ENCODE measurements at regions not wholly inside any gene's neighbourhood (a gene's known extent, or its start where the extent isn't known, plus 50 kb on each side); places are given as distances from the start of the nearest gene placed in this dataset.
A peak's percentile ranks its signal among the peaks of the same experiment; 100 is the strongest.
"Not testable (repeated sequence)": the region's sequence is repeated elsewhere in the genome, so short reads cannot be mapped to it uniquely, and the experiment has no call there.

DNA sequence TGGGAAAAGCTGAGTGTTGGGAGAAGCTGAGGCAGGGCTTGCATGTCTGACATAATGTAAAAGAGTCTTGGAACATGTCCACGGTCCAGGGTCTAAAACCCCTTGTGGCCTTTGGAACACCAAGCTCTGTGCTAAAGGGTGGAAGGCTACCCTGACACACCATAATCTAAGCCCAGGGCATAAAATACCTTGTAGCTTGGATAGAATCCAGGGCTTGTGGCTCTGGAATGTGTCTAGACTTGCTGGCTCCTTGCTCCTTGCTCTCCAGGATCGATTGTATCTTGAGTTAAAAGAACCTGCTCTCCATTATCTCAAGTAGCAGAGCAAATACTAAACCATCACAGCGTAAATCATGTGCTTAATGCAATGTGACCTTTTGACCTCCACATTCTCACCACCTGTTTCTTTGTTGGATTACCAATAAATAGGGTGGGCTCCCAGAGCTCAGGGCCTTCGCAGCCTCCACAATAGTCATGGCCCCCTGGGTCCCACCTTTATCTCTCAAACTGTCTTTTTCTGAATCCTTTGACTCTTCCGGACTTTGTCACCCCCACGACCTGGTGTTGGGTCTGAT, 232.6 kb upstream of the CHORDC1 start:
- not testable (repeated sequence) for H2AFZ ChIP-seq (ENCODE audit: low read length); H2BK15ac ChIP-seq (ENCODE audit: low read length); H2BK5ac ChIP-seq (ENCODE audit: low read length); H3K9me3 ChIP-seq (replicated peaks in 1 of 2; ENCODE audit: control insufficient read depth in 2 of 2, insufficient read depth in 1 of 2, low read depth in 1 of 2, low read length in 2 of 2); H3K23ac ChIP-seq (ENCODE audit: low read depth, low read length, poor library complexity); H2AK5ac ChIP-seq (ENCODE audit: low read depth, low read length); H4K91ac ChIP-seq (ENCODE audit: low read depth, low read length, poor library complexity); H3K18ac ChIP-seq (ENCODE audit: low read length); H3K79me1 ChIP-seq (ENCODE audit: low read depth, low read length); H3K4ac ChIP-seq (ENCODE audit: low read length); H3K36me3 ChIP-seq (replicated peaks in 1 of 2; ENCODE audit: control insufficient read depth in 2 of 2, insufficient read depth in 2 of 2, low read length in 2 of 2); H3K4me1 ChIP-seq (ENCODE audit: control insufficient read depth in 2 of 2, insufficient read depth in 1 of 2, low read depth in 1 of 2, low read length in 2 of 2); H4K8ac ChIP-seq (ENCODE audit: low read depth, low read length); H3K4me2 ChIP-seq (ENCODE audit: insufficient read depth, low read length, poor library complexity, severe bottlenecking); H2BK120ac ChIP-seq (ENCODE audit: low read depth, low read length); H3K4me3 ChIP-seq (ENCODE audit: low read length in 2 of 2); H2BK12ac ChIP-seq (ENCODE audit: low read length); H3K27me3 ChIP-seq (ENCODE audit: control insufficient read depth in 3 of 3, insufficient read depth in 3 of 3, low read depth in 1 of 3, low read length in 3 of 3); H3K14ac ChIP-seq (ENCODE audit: low read length); H3K9ac ChIP-seq (ENCODE audit: low read depth, low read length, poor library complexity)
- peak; percentile 6 for DNase-seq (ENCODE audit: low spot score)
- H3K27ac ChIP-seq (replicated peaks; ENCODE audit: low read length): peak overlapping the region; percentile 31
- WGBS, 2 donors (ENCODE audit: extremely low coverage in 2 of 2, insufficient read length in 2 of 2, insufficient replicate concordance in 1 of 2): no CpG with 5 or more reads among the region's 6 CpGs

DNA sequence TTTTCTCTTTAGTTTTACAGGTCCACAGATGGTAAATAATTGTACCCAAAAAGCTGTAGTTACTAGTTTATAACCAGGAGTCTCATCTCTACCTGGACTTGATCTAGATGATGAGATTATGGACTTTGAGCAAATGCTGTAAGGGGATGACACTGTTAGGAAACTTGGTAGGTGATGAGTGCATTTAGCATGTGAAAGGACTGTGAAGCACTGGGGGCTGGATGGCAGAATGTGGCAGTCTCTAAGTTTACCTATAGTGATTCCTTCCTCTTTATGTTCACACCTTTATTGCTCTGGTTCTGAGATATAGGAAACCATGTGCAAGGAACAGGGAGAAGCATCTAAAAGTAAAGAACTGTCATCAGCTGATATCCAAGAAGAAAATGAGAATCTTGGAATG, 230.7 kb upstream of the CHORDC1 start:
- no peaks in the 10 kb centered on the region for H3K9me3 ChIP-seq (replicated peaks in 1 of 2; ENCODE audit: control insufficient read depth in 2 of 2, insufficient read depth in 1 of 2, low read depth in 1 of 2, low read length in 2 of 2)
- H3K9ac ChIP-seq (ENCODE audit: low read depth, low read length, poor library complexity): no peak overlapping the region
- no peaks in the 10 kb centered on the region for H3K36me3 ChIP-seq (replicated peaks in 1 of 2; ENCODE audit: control insufficient read depth in 2 of 2, insufficient read depth in 2 of 2, low read length in 2 of 2)
- H4K8ac ChIP-seq (ENCODE audit: low read depth, low read length): no peak overlapping the region
- H4K91ac ChIP-seq (ENCODE audit: low read depth, low read length, poor library complexity): no peak overlapping the region
- H2BK120ac ChIP-seq (ENCODE audit: low read depth, low read length): no peak overlapping the region
- no peak overlapping the region for H3K4me3 ChIP-seq (ENCODE audit: low read length in 2 of 2)
- no peaks in the 10 kb centered on the region for H3K4me1 ChIP-seq (ENCODE audit: control insufficient read depth in 2 of 2, insufficient read depth in 1 of 2, low read depth in 1 of 2, low read length in 2 of 2)
- H3K4me2 ChIP-seq (ENCODE audit: insufficient read depth, low read length, poor library complexity, severe bottlenecking): no peak overlapping the region
- H2BK15ac ChIP-seq (ENCODE audit: low read length): no peak overlapping the region
- no peak overlapping the region for H2BK12ac ChIP-seq (ENCODE audit: low read length)
- H3K23ac ChIP-seq (ENCODE audit: low read depth, low read length, poor library complexity): no peak overlapping the region
- H3K14ac ChIP-seq (ENCODE audit: low read length): no peak overlapping the region
- no peak overlapping the region for H2AK5ac ChIP-seq (ENCODE audit: low read depth, low read length)
- no peaks in the 10 kb centered on the region for H3K79me1 ChIP-seq (ENCODE audit: low read depth, low read length)
- H3K27me3 ChIP-seq (ENCODE audit: control insufficient read depth in 3 of 3, insufficient read depth in 3 of 3, low read depth in 1 of 3, low read length in 3 of 3): no peaks in the 10 kb centered on the region
- DNase-seq (ENCODE audit: low spot score): no peak
- H2BK5ac ChIP-seq (ENCODE audit: low read length): no peak overlapping the region
- no peak overlapping the region for H3K27ac ChIP-seq (replicated peaks; ENCODE audit: low read length)
- H2AFZ ChIP-seq (ENCODE audit: low read length): no peak overlapping the region
- no peak overlapping the region for H3K18ac ChIP-seq (ENCODE audit: low read length)
- no peak overlapping the region for H3K4ac ChIP-seq (ENCODE audit: low read length)

DNA sequence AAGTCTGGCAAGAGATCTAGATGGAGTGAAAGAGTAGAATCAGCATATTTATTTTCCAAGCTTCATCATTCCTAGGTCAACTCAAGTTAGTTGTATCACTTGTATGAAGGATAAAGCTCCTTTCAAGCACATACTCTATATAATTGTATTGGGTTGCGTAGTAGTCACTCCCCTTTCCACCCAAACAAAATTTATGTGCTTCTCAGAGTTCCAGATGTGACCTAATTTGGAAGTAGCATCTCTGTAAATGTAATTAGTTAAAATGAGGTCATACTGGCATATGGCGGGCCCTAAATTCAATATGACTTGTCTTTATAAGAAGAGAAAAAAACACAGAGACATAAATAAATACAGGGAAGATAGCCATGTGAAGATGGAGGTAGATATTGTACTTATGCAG, 226.8 kb upstream of the CHORDC1 start:
- no peak overlapping the region for H3K18ac ChIP-seq (ENCODE audit: low read length)
- no peak overlapping the region for H3K4me2 ChIP-seq (ENCODE audit: insufficient read depth, low read length, poor library complexity, severe bottlenecking)
- H3K36me3 ChIP-seq (replicated peaks in 1 of 2; ENCODE audit: control insufficient read depth in 2 of 2, insufficient read depth in 2 of 2, low read length in 2 of 2): no peaks in the 10 kb centered on the region
- no peak overlapping the region for H3K14ac ChIP-seq (ENCODE audit: low read length)
- no peak overlapping the region for H2BK15ac ChIP-seq (ENCODE audit: low read length)
- no peak overlapping the region for H2BK5ac ChIP-seq (ENCODE audit: low read length)
- H3K4ac ChIP-seq (ENCODE audit: low read length): no peak overlapping the region
- H3K4me1 ChIP-seq (ENCODE audit: control insufficient read depth in 2 of 2, insufficient read depth in 1 of 2, low read depth in 1 of 2, low read length in 2 of 2): no peaks in the 10 kb centered on the region
- no peak for DNase-seq (ENCODE audit: low spot score)
- H4K8ac ChIP-seq (ENCODE audit: low read depth, low read length): no peak overlapping the region
- H3K4me3 ChIP-seq (ENCODE audit: low read length in 2 of 2): no peak overlapping the region
- WGBS, 2 donors (ENCODE audit: extremely low coverage in 2 of 2, insufficient read length in 2 of 2, insufficient replicate concordance in 1 of 2): no CpG with 5 or more reads among the region's 2 CpGs
- no peak overlapping the region for H3K27ac ChIP-seq (replicated peaks; ENCODE audit: low read length)
- H2AK5ac ChIP-seq (ENCODE audit: low read depth, low read length): no peak overlapping the region
- H2BK120ac ChIP-seq (ENCODE audit: low read depth, low read length): no peak overlapping the region
- H3K9me3 ChIP-seq (replicated peaks in 1 of 2; ENCODE audit: control insufficient read depth in 2 of 2, insufficient read depth in 1 of 2, low read depth in 1 of 2, low read length in 2 of 2): no peaks in the 10 kb centered on the region
- H4K91ac ChIP-seq (ENCODE audit: low read depth, low read length, poor library complexity): no peak overlapping the region
- H3K9ac ChIP-seq (ENCODE audit: low read depth, low read length, poor library complexity): no peak overlapping the region
- H2BK12ac ChIP-seq (ENCODE audit: low read length): no peak overlapping the region
- H3K79me1 ChIP-seq (ENCODE audit: low read depth, low read length): no peaks in the 10 kb centered on the region
- no peaks in the 10 kb centered on the region for H3K27me3 ChIP-seq (ENCODE audit: control insufficient read depth in 3 of 3, insufficient read depth in 3 of 3, low read depth in 1 of 3, low read length in 3 of 3)
- no peak overlapping the region for H2AFZ ChIP-seq (ENCODE audit: low read length)
- no peak overlapping the region for H3K23ac ChIP-seq (ENCODE audit: low read depth, low read length, poor library complexity)

DNA sequence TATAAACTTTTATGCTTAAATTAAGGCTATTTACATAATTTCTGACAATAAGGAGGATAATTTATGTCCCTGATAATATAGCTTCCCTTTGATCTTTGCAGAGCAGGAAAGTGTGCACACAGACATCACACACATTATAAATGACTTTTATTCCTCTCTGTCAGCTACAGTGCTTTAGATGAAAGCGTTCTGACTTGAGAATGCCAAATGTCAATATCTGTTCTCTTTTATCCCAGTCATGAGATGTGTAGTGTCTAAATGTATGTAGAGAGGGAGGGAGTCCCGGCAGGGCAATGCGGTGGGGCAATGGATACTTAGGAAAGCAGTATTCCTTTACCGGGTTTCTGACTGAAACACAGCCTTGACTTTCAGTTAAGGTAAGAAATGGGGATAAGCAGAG, 225.4 kb upstream of the CHORDC1 start:
- no peak overlapping the region for H2AK5ac ChIP-seq (ENCODE audit: low read depth, low read length)
- no peak overlapping the region for H4K91ac ChIP-seq (ENCODE audit: low read depth, low read length, poor library complexity)
- H3K27ac ChIP-seq (replicated peaks; ENCODE audit: low read length): no peak overlapping the region
- no peak overlapping the region for H2BK12ac ChIP-seq (ENCODE audit: low read length)
- H3K9me3 ChIP-seq (replicated peaks in 1 of 2; ENCODE audit: control insufficient read depth in 2 of 2, insufficient read depth in 1 of 2, low read depth in 1 of 2, low read length in 2 of 2): no peaks in the 10 kb centered on the region
- H3K14ac ChIP-seq (ENCODE audit: low read length): no peak overlapping the region
- no peak overlapping the region for H3K18ac ChIP-seq (ENCODE audit: low read length)
- no CpG with 5 or more reads among the region's 4 CpGs for WGBS, 2 donors (ENCODE audit: extremely low coverage in 2 of 2, insufficient read length in 2 of 2, insufficient replicate concordance in 1 of 2)
- no peak overlapping the region for H3K9ac ChIP-seq (ENCODE audit: low read depth, low read length, poor library complexity)
- H4K8ac ChIP-seq (ENCODE audit: low read depth, low read length): no peak overlapping the region
- H3K23ac ChIP-seq (ENCODE audit: low read depth, low read length, poor library complexity): no peak overlapping the region
- H3K4me1 ChIP-seq (ENCODE audit: control insufficient read depth in 2 of 2, insufficient read depth in 1 of 2, low read depth in 1 of 2, low read length in 2 of 2): no peaks in the 10 kb centered on the region
- no peak overlapping the region for H3K4me3 ChIP-seq (ENCODE audit: low read length in 2 of 2)
- no peaks in the 10 kb centered on the region for H3K36me3 ChIP-seq (replicated peaks in 1 of 2; ENCODE audit: control insufficient read depth in 2 of 2, insufficient read depth in 2 of 2, low read length in 2 of 2)
- H3K4me2 ChIP-seq (ENCODE audit: insufficient read depth, low read length, poor library complexity, severe bottlenecking): no peak overlapping the region
- H3K79me1 ChIP-seq (ENCODE audit: low read depth, low read length): no peaks in the 10 kb centered on the region
- H2BK15ac ChIP-seq (ENCODE audit: low read length): no peak overlapping the region
- H2BK5ac ChIP-seq (ENCODE audit: low read length): no peak overlapping the region
- no peak overlapping the region for H2BK120ac ChIP-seq (ENCODE audit: low read depth, low read length)
- H2AFZ ChIP-seq (ENCODE audit: low read length): no peak overlapping the region
- H3K27me3 ChIP-seq (ENCODE audit: control insufficient read depth in 3 of 3, insufficient read depth in 3 of 3, low read depth in 1 of 3, low read length in 3 of 3): no peaks in the 10 kb centered on the region
- DNase-seq (ENCODE audit: low spot score): no peak
- H3K4ac ChIP-seq (ENCODE audit: low read length): no peak overlapping the region
